NCI-H1105 (cell line): ENCODE measurements at regions not wholly inside any gene's neighbourhood (a gene's known extent, or its start where the extent isn't known, plus 50 kb on each side); places are given as distances from the start of the nearest gene placed in this dataset.
"Not testable (repeated sequence)": the region's sequence is repeated elsewhere in the genome, so short reads cannot be mapped to it uniquely, and the experiment has no call there.

Source experiments
- DNase-seq: peaks from one replicate; lab custom pipeline; 2025; lab: John Stamatoyannopoulos, UW

- no peak for DNase-seq
Measured at GRCh38 chr5:110248921-110249320, 477.6 kb downstream of the TMEM232 start.

GRCh38 chr5:110250355-110250754 lies 476.1 kb downstream of the TMEM232 start:
- DNase-seq: no peak

- no peak for DNase-seq
Measured at GRCh38 chr5:110250755-110251154, 475.7 kb downstream of the TMEM232 start.

- no peak for DNase-seq
Measured at GRCh38 chr5:110251366-110251765, 475.1 kb downstream of the TMEM232 start.

- DNase-seq: no peak
Measured at GRCh38 chr5:110255194-110255593, 471.3 kb downstream of the TMEM232 start.

GRCh38 chr5:110256298-110256697 lies 470.2 kb downstream of the TMEM232 start:
- DNase-seq: no peak

GRCh38 chr5:110257971-110258370 lies 468.5 kb downstream of the TMEM232 start:
- no peak for DNase-seq

GRCh38 chr5:110258460-110259216 lies 467.8 kb downstream of the TMEM232 start:
- DNase-seq: no peak

GRCh38 chr5:110262749-110263148 lies 463.7 kb downstream of the TMEM232 start:
- DNase-seq: no peak

GRCh38 chr5:110264661-110265060 lies 461.8 kb downstream of the TMEM232 start:
- DNase-seq: no peak

- no peak for DNase-seq
Measured at GRCh38 chr5:110265162-110265561, 461.3 kb downstream of the TMEM232 start.

GRCh38 chr5:110267714-110268113 lies 458.8 kb downstream of the TMEM232 start:
- no peak for DNase-seq

- no peak for DNase-seq
Measured at GRCh38 chr5:110268283-110268682, 458.2 kb downstream of the TMEM232 start.

- no peak for DNase-seq
Measured at GRCh38 chr5:110268985-110269384, 457.5 kb downstream of the TMEM232 start.

GRCh38 chr5:110269478-110270142 lies 456.9 kb downstream of the TMEM232 start:
- no peak for DNase-seq

- DNase-seq: no peak
Measured at GRCh38 chr5:110275878-110276277, 450.6 kb downstream of the TMEM232 start.

- DNase-seq: not testable (repeated sequence)
Measured at GRCh38 chr5:110278449-110278848, 448.0 kb downstream of the TMEM232 start.

- not testable (repeated sequence) for DNase-seq
Measured at GRCh38 chr5:110284121-110284520, 442.4 kb downstream of the TMEM232 start.

- DNase-seq: no peak
Measured at GRCh38 chr5:110288766-110289511, 437.5 kb downstream of the TMEM232 start.

GRCh38 chr5:110289512-110289810 lies 437.0 kb downstream of the TMEM232 start:
- DNase-seq: no peak

GRCh38 chr5:110290542-110290941 lies 435.9 kb downstream of the TMEM232 start:
- no peak for DNase-seq

- DNase-seq: no peak
Measured at GRCh38 chr5:110294281-110294680, 432.2 kb downstream of the TMEM232 start.

GRCh38 chr5:110297152-110297670 lies 429.3 kb downstream of the TMEM232 start:
- no peak for DNase-seq
